ENCODE measurements at regions not wholly inside any gene's neighbourhood (a gene's known extent, or its start where the extent isn't known, plus 50 kb on each side); places are given as distances from the start of the nearest gene placed in this dataset.
"Not testable (repeated sequence)": the region's sequence is repeated elsewhere in the genome, so short reads cannot be mapped to it uniquely, and the experiment has no call there.

DNA sequence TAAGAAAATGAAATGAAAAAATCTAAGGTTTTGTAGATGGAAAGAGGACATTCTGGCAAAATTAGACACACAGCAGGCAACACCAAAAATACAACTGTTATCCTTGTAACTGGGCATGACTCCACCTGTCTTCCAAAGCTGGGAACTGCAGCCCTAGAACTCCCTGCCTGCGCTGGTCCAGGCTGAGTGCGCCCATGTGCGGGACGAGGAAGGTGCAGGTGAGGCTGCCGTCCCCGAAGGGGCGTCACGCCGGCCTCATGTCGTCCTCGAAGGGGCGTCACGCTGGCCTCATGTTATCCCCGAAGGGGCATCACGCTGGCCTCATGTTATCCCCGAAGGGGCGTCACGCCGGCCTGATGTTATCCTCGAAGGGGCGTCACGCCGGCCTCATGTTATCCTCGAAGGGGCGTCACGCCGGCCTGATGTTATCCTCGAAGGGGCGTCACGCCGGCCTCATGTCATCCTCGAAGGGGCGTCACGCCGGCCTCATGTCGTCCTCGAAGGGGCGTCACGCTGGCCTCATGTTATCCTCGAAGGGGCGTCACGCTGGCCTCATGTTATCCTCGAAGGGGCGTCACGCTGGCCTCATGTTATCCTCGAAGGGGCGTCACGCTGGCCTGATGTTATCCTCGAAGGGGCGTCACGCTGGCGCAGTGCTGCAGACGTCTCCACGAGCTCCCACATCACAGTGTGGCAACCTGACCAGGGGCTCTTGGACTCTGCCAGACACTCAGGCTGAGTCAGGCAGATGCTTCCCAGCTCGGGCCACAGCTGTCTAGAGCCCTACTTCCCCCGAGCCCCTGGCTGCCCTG is 100.3 kb upstream of the SALL3 start:
- DNase-seq (ENCODE audit: low read depth in 2 of 3, low spot score in 1 of 3): not testable (repeated sequence)

DNA sequence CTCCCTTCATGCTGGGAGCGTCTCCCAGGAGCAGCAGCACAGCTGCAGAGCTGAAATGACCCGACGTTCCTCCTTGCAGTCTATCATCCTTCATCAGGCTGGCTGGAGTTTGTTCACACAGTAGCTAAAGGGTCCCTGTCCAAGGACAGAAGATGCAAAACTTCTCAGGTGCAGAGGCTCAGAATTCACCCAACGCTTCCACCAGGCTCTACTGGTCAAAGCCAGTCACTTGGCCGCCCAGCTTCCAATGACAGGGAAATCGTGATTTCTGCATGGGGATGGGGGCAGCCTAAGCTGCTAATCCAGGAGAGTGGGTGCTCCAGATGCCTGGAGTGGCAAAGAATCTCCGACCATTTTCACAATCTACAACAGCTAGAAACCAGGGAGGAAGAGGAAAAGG is 97.0 kb upstream of the SALL3 start:
- DNase-seq (ENCODE audit: low read depth in 2 of 3, low spot score in 1 of 3): no peak

DNA sequence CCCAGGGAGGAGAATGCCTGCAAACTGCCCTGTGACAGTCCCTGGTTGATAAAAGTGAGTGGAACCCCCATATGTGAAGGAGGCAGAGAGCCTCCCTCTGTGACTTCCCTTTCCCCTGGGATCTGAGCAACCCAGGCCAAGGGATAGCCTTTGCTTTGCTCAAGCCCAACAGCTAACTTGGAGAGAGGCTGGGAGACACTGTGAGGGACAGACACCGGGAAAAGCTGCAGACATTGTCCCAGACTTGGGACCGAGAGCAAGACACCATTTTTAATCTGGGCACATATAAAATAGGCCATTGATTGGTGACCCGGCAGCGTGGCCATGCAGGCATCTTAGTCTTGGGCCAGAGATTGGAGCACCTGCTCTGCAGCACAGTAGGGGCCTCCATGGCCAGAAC is 96.1 kb upstream of the SALL3 start:
- no peak for DNase-seq (ENCODE audit: low read depth in 2 of 3, low spot score in 1 of 3)

DNA sequence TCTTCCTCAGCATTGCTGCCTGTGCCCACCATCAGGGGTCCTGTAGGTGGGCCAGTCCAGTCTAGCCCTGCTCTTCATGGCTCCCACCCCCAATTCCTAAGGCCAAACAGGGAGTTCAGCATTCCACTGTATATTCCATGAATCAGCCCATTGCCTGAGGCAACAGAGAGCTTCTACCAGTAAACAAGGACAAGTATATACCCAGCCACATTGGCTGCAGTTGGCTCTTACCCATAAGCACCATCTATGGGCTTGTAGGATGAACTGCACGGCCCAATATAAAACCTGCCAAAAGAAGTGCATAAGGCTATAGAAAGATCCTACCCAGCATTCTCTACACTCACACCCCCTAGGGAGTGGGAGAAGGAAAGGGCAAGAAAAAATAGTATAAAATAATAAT is 95.1 kb upstream of the SALL3 start:
- DNase-seq (ENCODE audit: low read depth in 2 of 3, low spot score in 1 of 3): no peak

DNA sequence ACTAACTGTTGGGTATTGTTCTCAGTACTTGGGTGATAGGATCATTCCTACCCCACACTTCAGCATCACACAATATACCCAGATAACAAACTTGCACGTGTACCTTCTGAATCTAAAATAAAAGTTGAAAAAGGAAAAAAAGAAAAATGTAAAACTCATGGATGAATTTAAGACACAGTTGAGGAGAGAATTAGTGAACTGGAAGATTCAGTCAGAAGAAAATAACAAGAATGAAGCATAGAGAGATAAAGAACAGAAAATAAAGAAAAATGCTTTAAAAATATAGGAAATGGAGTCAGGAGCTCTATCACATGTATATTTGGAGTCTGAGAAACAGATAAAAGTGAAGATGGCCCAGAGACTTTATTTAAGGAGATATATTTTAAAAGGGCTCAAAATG is 90.4 kb upstream of the SALL3 start:
- no peak for DNase-seq (ENCODE audit: low read depth in 2 of 3, low spot score in 1 of 3)

DNA sequence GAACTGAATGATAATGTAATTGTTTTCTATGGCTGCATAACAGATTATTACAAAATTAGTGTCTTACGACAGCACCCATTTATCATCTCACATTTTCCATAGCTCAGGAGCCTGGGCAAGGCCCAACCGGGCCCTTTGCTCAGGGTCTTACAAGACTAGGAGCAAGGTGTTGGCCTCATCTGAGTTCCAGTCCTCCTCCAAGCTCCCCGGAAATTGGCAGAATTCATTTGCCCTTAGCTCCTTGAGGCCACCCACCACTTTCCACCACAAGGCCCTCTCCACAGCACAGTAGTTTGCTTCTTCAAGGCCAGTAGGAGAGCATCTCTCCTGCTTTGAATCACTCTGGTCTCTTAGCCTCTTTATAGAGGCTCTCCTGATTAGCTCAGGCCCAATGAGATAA is 89.2 kb upstream of the SALL3 start:
- DNase-seq (ENCODE audit: low read depth in 2 of 3, low spot score in 1 of 3): no peak

DNA sequence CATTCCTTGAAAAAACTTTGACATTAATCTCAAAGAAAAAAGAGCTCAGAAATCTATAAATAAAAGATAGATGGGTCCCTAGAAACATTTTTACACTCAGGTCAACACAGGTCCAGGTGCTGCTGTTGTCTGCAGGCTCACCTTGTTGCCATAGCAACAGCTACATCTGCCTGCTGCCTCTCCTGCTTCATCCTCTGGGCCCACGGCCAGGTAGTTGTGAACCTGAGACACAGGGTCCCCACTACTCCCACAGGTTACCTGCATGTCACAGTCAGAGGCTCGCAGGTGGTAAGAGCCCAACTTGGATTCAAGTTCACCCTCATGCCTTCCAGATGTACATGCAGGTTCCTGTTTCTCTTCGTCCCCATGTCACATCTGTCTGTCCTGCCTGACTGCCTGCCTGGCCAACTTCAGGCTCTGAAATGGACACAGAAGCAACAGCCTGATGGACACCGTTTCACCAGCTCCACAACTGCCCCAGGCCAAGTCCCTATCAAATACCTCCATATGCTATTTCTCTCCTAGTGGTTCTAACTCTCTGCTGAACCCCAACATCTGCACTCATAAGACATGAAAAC is 88.3 kb upstream of the SALL3 start:
- DNase-seq (ENCODE audit: low read depth in 2 of 3, low spot score in 1 of 3): no peak

DNA sequence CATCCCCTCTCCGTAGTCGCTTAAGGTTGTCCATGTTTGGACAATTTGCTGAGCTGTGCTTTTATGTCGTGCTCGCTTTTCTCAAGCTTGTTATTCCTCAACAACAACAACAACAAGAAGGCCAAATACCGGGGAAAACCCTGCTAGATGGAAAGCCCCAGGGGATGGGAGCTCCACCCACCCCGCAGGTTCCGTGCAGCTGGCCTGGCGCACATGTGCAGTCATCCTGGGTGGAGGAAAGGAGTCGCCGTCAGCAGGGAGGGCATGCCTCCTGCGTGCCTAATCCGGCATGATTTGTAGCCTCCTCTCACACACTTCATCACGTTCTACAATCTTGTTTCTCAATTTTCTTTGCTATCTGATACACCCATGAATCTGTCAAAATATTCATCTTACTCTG is 87.4 kb upstream of the SALL3 start:
- no peak for DNase-seq (ENCODE audit: low read depth in 2 of 3, low spot score in 1 of 3)

DNA sequence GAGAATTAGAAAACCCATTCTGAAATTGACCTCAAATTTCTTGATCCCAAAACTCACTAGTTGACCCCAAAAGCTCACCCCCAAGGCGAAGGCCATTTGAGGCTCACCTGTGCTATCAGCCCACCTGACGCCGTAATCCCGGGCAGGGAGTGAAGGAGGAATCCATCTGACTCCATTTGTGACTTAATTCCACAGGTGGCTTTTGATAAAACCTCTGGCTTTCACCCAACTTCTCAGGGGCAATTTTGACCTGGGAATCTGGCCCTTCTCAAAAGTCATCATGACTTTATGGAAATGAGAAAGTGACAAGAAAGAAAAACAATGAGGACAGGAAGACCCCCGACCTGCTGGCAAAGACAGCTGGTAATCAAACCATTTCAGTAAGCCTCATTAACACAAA is 86.9 kb upstream of the SALL3 start:
- no peak for DNase-seq (ENCODE audit: low read depth in 2 of 3, low spot score in 1 of 3)

DNA sequence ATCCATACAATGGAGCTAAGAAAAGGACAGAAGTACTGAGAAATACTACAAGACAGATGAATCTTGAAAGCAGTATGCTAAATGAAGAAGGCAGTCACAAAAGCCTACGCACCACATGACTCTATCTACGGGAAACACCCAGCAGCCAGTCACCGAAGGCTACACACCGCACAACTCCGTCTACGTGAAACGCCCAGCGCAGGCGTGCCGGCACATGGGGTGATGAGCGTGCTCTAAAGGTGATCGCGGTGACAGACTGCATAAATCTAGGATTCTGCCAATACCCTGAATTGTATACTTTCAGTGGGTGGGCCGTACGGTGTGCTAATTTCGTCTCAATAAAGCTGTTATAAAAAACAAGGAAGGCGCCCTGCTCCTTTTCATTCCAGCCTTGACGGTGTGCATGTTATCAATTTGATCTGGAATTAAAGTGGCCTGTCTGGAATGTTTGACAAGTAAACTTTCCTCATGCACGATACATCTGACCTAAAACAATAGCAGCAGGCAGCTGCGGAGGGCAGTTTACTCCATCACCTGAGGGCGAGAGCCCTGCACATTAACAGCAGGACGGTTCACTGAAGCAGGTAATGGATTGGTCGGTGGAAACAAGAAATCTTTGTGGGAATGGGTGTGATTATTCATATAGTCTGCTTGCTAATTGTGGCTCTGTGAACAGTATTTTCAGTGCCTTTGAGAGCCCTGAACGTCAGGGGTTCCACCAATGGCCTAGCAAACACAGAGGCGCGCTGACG is 86.2 kb upstream of the SALL3 start:
- no peak for DNase-seq (ENCODE audit: low read depth in 2 of 3, low spot score in 1 of 3)

DNA sequence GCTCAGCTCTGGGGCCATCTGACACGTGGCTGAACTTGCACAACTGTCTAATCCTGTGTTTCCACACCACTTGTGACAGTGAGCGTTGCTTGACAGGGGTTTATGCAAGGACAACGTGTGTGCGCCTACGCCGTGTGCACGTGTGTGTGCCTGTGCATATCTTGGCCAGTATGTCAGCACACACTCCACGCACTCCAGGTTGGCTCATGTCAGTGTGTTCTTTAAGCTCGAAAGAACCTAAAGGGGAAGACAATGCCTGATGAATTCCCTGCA is 85.6 kb upstream of the SALL3 start:
- DNase-seq (ENCODE audit: low read depth in 2 of 3, low spot score in 1 of 3): no peak

DNA sequence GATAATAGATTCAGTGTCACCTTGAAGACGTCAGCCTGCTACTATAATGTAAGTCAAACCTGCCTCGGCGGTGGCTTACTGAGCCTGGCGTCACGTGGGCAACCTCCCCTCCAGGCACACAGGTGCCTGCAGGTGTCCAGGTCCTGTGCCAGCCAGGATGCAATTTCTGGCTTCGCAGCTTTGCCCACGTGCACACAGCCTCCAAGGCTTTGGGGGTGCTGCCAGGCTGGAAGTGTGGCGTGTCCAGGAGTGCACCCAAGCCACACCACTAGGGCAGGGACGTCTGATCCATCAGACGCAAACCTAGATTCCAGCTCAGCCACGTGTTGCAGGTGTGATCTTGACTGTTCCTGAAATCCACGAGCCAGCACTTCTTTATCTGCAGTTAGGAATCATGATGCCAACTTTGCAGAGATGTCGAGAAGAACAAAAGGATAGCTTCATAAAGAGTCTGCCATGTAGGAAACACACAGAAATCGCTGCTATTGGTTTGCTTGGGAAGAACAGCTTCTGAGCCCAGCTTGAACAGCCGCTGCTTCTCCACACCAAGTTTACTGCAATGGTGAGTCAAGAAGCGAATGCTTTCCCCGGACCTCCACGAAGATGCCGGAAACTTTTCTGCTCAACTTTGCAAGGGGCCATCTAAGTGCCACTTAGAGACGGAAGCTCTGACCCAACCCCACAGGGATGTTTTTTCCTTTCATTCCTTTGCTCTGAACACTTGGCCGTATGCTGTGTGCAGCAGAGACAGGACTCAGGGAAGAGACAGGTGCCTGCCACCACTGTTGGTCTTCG is 84.2 kb upstream of the SALL3 start:
- DNase-seq (ENCODE audit: low read depth in 2 of 3, low spot score in 1 of 3): no peak

DNA sequence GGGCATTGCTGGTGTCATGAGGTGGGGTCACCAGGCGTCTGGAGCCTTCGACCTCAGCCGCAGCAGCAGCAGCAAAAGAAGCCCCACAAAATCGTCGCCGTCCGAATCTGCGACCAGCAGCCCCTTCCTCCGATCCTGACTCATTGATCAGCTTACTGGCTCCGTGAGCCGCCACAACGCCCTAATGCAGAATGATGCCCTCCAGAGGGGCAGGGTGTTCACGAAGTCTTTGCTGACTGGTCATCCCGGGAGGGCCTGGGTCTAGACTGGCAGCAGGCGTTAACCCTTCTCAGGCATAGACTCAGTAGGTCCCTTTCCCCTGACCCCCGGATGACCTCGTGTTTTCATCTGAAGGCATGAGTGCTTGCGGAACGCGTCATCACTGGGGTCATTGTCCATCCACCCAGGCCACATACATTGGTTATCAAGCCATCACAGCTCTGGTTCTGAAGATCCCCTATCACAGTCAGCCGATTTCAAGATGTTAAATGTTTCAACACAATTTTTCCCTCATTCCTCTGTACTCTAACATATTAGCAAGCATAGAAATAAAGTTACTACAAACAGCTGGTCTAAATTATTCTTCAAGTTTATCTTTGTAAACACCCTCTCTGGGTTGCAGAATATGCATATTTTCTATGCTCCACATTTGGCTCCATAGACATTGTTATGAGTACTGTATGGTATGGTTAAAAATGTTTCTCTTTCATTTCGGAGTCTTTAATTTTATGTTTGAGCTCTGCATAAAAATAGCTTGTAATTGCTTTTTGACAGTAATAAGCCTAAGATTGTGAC is 83.3 kb upstream of the SALL3 start:
- no peak for DNase-seq (ENCODE audit: low read depth in 2 of 3, low spot score in 1 of 3)

DNA sequence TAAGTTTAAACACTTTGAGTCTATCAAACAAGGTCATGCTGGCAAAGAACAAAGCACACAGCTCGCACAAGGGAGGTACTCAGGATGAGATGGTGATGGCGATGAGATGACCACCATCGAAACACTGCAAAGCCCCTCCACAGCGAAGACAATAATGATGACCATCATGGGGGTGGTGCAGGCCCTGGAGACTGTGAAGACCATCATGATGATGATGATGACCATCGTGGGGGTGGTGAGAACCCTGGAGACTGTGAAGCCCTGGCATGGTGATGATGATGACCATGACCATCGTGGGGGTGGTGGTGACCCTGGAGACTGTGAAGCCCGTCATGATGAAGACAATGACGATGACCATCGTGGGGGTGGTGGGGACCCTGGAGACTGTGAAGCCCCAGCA is 81.6 kb upstream of the SALL3 start:
- no peak for DNase-seq (ENCODE audit: low read depth in 2 of 3, low spot score in 1 of 3)

DNA sequence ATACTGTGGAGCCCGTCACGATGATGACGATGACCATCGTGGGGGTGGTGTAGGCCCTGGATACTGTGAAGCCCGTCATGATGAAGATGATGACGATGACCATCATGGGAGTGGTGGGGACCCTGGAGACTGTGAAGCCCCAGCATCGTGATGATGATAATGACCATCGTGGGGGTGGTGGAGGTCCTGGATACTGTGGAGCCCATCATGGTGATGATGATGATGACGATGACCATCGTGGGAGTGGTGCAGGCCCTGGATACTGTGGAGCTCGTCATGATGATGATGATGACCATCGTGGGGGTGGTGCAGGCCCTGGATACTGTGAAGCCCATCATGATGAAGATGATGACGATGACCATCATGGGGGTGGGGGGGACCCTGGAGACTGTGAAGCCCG is 81.0 kb upstream of the SALL3 start:
- DNase-seq (ENCODE audit: low read depth in 2 of 3, low spot score in 1 of 3): no peak

DNA sequence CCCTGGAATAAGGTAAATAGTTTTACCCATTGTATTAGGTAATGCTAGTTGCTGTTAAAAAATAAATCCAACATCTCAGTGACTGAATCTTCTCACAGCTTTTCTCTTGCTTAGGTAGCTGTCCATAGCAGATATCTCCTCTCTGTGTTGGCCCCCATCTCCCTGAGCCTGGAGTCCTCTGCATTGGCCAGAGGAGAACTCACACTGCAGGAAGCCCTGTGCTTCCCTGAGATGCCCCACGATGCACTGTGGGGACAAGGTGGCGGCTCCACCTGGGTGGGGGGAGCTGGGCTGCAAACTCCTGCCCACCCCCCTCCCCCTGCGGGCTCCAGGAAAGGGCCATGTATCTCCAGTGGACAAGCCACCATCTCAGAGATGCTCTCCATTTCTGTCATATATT is 80.4 kb upstream of the SALL3 start:
- DNase-seq (ENCODE audit: low read depth in 2 of 3, low spot score in 1 of 3): no peak

DNA sequence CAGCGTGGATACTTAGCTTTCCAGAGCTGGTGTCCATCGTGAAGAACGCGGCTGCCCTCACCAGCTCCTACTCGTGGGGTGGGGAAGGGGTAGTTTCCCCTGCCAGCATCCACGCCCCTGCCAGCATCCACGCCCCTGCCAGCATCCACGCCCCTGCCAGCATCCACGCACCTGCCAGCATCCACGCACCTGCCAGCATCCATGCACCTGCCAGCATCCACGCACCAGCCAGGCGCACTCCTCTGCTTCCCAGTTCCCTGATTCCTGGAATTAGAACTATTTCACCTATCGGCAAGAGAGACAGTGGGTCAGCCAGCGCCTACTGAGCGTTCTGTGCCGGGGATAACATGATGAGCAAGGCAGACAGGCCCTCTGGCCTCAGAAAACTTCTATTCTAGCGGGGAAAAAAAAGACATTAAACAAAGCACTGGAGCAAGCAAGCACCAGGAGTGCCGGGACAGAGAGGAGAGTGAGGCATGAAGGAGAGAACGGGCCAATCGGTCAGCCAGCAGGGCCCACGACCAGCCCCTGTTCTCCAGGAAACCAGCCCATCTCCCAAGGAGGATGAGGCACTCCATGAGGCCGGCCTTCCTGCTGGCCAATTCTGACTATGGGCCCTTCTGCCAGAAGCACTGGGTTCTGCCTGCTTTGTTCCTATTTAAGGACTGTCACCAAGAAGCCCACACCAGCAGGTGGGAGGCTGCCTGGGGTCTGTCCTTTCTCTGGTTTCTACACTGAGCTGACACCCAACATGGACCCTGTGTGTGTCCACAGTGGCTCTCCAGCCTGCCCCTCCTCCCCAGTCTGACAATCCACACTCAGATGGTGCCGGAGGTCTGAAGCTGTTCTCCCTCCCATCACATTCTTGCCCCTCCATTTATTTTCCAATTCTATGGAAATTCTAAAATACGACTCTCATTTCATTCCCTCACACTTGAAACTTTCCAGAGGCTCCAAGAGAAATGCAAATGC is 78.4 kb upstream of the SALL3 start:
- no peak for DNase-seq (ENCODE audit: low read depth in 2 of 3, low spot score in 1 of 3)

DNA sequence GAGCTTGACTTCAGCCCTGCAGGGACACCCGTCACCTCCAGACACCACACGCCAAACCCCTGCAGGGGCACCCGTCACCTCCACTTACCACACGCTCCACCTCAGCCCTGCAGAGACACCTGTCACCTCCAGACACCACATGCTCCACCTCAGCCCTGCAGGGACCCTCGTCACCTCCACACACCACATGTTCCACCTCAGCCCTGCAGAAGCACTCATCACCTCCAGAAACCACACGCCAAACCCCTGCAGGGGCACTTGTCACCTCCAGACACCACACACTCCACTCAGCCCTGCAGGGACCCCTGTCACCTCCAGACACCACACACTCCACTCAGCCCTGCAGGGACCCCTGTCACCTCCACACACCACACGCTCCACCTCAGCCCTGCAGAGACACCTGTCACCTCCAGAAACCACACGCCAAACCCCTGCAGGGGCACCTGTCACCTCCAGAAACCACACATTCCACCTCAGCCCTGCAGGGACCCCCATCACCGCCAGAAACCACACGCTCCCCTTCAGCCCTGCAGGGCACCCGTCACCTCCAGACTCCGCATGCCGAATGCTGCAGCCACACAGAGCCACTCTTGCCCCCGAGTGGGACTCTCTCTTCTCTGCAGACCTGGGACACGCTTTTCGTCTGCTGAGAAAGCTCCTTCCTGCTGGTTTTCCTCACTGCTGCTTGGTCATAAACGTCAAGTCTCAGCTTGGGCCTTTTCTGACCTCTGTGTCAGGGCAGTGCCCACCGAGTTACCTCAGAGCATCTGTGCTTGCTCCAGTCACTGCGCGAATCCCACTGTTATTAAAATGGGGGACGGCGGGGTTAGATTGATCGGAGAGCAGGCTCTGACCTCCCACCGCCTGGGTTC is 77.5 kb upstream of the SALL3 start:
- DNase-seq (ENCODE audit: low read depth in 2 of 3, low spot score in 1 of 3): no peak

Measured in stimulated activated CD4-positive, alpha-beta T cell treated with anti-CD3 and anti-CD28 coated beads, Interleukin-12 subunit alpha, Interleukin-12 subunit beta, amount 100 ng/mL, for 48 hours (primary cell).